SK-N-SH (cell line): ENCODE measurements at regions not wholly inside any gene's neighbourhood (a gene's known extent, or its start where the extent isn't known, plus 50 kb on each side); places are given as distances from the start of the nearest gene placed in this dataset.

ENCODE experiments used
- CTCF ChIA-PET: fragments of 300-600, 350-600 bp; formaldehyde crosslinking; extraction: SDS; loops from one replicate; lab custom pipeline; 2021; lab: Yijun Ruan, JAX
- POLR2A ChIA-PET: fragments of 350-600 bp; sonication (Branson Sonifier 250); formaldehyde crosslinking; extraction: SDS; loops from one replicate; lab custom pipeline; 2020; ENCODE audit warnings: antibody characterized with exemption, inconsistent platforms; lab: Yijun Ruan, JAX
- DNase-seq: peaks from one replicate; pipeline ENCODE4 v3.0.0; 2012
- H2AFZ ChIP-seq: fragments of 200-600 bp; sonication (generic); 2 replicates; pipeline ENCODE4 v1.8.1; 2016; ENCODE audit warnings: antibody characterized with exemption, mild to moderate bottlenecking, low read depth
- H3F3A ChIP-seq: fragments of 200-600 bp; sonication (generic); replicated peaks from 2 replicates; pipeline ENCODE3; 2016; ENCODE audit warnings: antibody characterized with exemption, mild to moderate bottlenecking; ENCODE audit not compliant: insufficient read depth
- H3K27ac ChIP-seq, 2 experiments: fragments of 200-500 bp in 1 of 2; fragments of 200-600 bp in 1 of 2; sonication (Bioruptor generic) in 1 of 2; sonication (generic), shearing (Covaris generic) in 1 of 2; 2 replicates each; pipeline versions ENCODE4 v1.5.1 to v1.6.1; 2014 to 2016; ENCODE audit warnings: low read depth in 2 of 2, inconsistent platforms in 1 of 2, low read length in 1 of 2, mild to moderate bottlenecking in 1 of 2, mixed read lengths in 1 of 2
- H3K27me3 ChIP-seq: fragments of 200-600 bp; sonication (generic), shearing (Covaris generic); 2 replicates; pipeline ENCODE4 v1.6.1; 2016; ENCODE audit warnings: mixed run types; ENCODE audit not compliant: insufficient read depth
- H3K36me3 ChIP-seq, 2 experiments: fragments of 200-500 bp in 1 of 2; fragments of 200-600 bp in 1 of 2; sonication (Bioruptor generic) in 1 of 2; sonication (generic) in 1 of 2; replicated peaks in 1 of 2; 2 replicates each; pipeline versions ENCODE3 to v1.5.1; 2014 to 2016; ENCODE audit warnings: low read length in 1 of 2, mild to moderate bottlenecking in 1 of 2; ENCODE audit not compliant: insufficient read depth in 2 of 2, control insufficient read depth in 1 of 2
- H3K4me1 ChIP-seq, 2 experiments: fragments of 200-500 bp in 1 of 2; fragments of 200-600 bp in 1 of 2; sonication (Bioruptor generic) in 1 of 2; sonication (generic), shearing (Covaris generic) in 1 of 2; 2 replicates each; pipeline versions ENCODE4 v1.5.1 to v1.6.1; 2014 to 2016; ENCODE audit warnings: low read depth in 1 of 2, low read length in 1 of 2, mixed run types in 1 of 2; ENCODE audit not compliant: insufficient read depth in 2 of 2, control insufficient read depth in 1 of 2
- H3K4me2 ChIP-seq: fragments of 200-600 bp; sonication (generic), shearing (Covaris generic); 2 replicates; pipeline ENCODE4 v1.6.1; 2017; ENCODE audit warnings: mixed run types
- H3K4me3 ChIP-seq, 2 experiments: fragments of 200-500 bp in 1 of 2; fragments of 200-600 bp in 1 of 2; sonication (Bioruptor generic) in 1 of 2; sonication (generic), shearing (Covaris generic) in 1 of 2; 2 replicates each; pipeline versions ENCODE4 v1.5.1 to v1.8.1; 2014 to 2016; ENCODE audit warnings: low read depth in 2 of 2, inconsistent platforms in 1 of 2, low read length in 1 of 2, mild to moderate bottlenecking in 1 of 2, mixed read lengths in 1 of 2, moderate library complexity in 1 of 2
- H3K79me2 ChIP-seq: fragments of 200-600 bp; sonication (generic); 2 replicates; pipeline ENCODE4 v1.8.1; 2017; ENCODE audit warnings: mild to moderate bottlenecking; ENCODE audit not compliant: insufficient read depth
- H3K9ac ChIP-seq: fragments of 200-600 bp; sonication (generic); 2 replicates; pipeline ENCODE4 v1.6.1; 2017; ENCODE audit warnings: mixed run types
- H3K9me2 ChIP-seq: fragments of 200-600 bp; sonication (generic); 2 replicates; pipeline ENCODE4 v1.6.1; 2017; ENCODE audit warnings: mixed run types
- H3K9me3 ChIP-seq: fragments of 200-600 bp; sonication (generic); 2 replicates; pipeline ENCODE4 v1.6.1; 2017; ENCODE audit warnings: mixed run types, mild to moderate bottlenecking, moderate library complexity
- H4K20me1 ChIP-seq: fragments of 200-600 bp; sonication (generic); 2 replicates; pipeline ENCODE4 v1.6.1; 2017; ENCODE audit warnings: mild to moderate bottlenecking, mixed run types; ENCODE audit not compliant: insufficient read depth
- CHD2 ChIP-seq: fragments of 150-350 bp; IDR thresholded peaks from 2 replicates; pipeline ENCODE4 v1.6.1; 2018; ENCODE audit warnings: low read length; ENCODE audit not compliant: partially characterized antibody
- CTCF ChIP-seq: fragments of 200-600 bp; sonication (generic); IDR thresholded peaks from 2 replicates; pipeline ENCODE4 v1.6.1; 2017; ENCODE audit warnings: antibody characterized with exemption, mild to moderate bottlenecking, moderate library complexity
- ELF1 ChIP-seq: IDR thresholded peaks from 2 replicates; pipeline ENCODE4 v1.4.0; 2012
- EP300 ChIP-seq, 2 experiments: IDR thresholded peaks; 2 replicates each; pipeline versions ENCODE4 v1.4.0 to v1.6.1; 2012; ENCODE audit warnings: borderline replicate concordance in 1 of 2, low read depth in 1 of 2, low read length in 1 of 2
- FOSL2 ChIP-seq: IDR thresholded peaks from 2 replicates; pipeline ENCODE4 v1.4.0; 2012; ENCODE audit warnings: low read depth, mild to moderate bottlenecking, moderate library complexity, borderline replicate concordance
- GATA2 ChIP-seq: sonication (generic); formaldehyde crosslinking; IDR thresholded peaks from 2 replicates; pipeline ENCODE4 v1.5.0; 2020; ENCODE audit warnings: mild to moderate bottlenecking, missing genetic modification reagents
- IRF3 ChIP-seq: fragments of 150-350 bp; IDR thresholded peaks from 2 replicates; pipeline ENCODE4 v1.6.1; 2016; ENCODE audit warnings: mild to moderate bottlenecking, low read depth, low read length
- MEF2A ChIP-seq: IDR thresholded peaks from 2 replicates; pipeline ENCODE4 v1.4.0; 2012; ENCODE audit warnings: low read depth, borderline replicate concordance
- MXI1 ChIP-seq: IDR thresholded peaks from 2 replicates; pipeline ENCODE4 v1.6.1; 2012; ENCODE audit warnings: mild to moderate bottlenecking, low read depth, low read length, improper control_type of control experiment
- NFIC ChIP-seq: IDR thresholded peaks from 2 replicates; pipeline ENCODE4 v1.4.0; 2012; ENCODE audit warnings: borderline replicate concordance
- POLR2AphosphoS5 ChIP-seq: IDR thresholded peaks from 2 replicates; pipeline ENCODE4 v1.6.1; 2012; ENCODE audit warnings: low read depth, low read length
- RCOR1 ChIP-seq: fragments of 150-350 bp; IDR thresholded peaks from 2 replicates; pipeline ENCODE4 v1.6.1; 2017; ENCODE audit warnings: antibody characterized with exemption, low read length
- RFX5 ChIP-seq: IDR thresholded peaks from 2 replicates; pipeline ENCODE4 v1.6.1; 2012; ENCODE audit warnings: mild to moderate bottlenecking, improper control_type of control experiment, low read length
- RXRA ChIP-seq: IDR thresholded peaks from 2 replicates; pipeline ENCODE4 v1.4.0; 2012; ENCODE audit warnings: low read depth, mild to moderate bottlenecking, borderline replicate concordance
- SIN3A ChIP-seq: IDR thresholded peaks from 2 replicates; pipeline ENCODE4 v1.6.1; 2012; ENCODE audit warnings: low read depth, mild to moderate bottlenecking, low read length, moderate library complexity, borderline replicate concordance
- TAF1 ChIP-seq: IDR thresholded peaks from 2 replicates; pipeline ENCODE4 v1.6.1; 2012; ENCODE audit warnings: low read depth, mild to moderate bottlenecking, low read length, moderate library complexity, borderline replicate concordance
- USF1 ChIP-seq: IDR thresholded peaks from 2 replicates; pipeline ENCODE4 v1.4.0; 2012; ENCODE audit warnings: low read depth, borderline replicate concordance
- USF2 ChIP-seq: fragments of 150-350 bp; IDR thresholded peaks from 2 replicates; pipeline ENCODE4 v1.6.1; 2017; ENCODE audit warnings: antibody characterized with exemption, low read length, low read depth, borderline replicate concordance
- ZBTB33 ChIP-seq: IDR thresholded peaks from 2 replicates; pipeline ENCODE4 v1.4.0; 2012; ENCODE audit warnings: low read depth, borderline replicate concordance
- WGBS: methylation state at CpG from one replicate; pipeline ENCODE4 v1.1.6; 2017; ENCODE audit warnings: low lambda C conversion rate; 5-methylcytosine and 5-hydroxymethylcytosine counted together
- TF ChIP-seq, protein P1 (sequence below): IDR thresholded peaks from 2 replicates; pipeline ENCODE4 v1.4.0; 2012; ENCODE audit warnings: low read depth

DNA sequence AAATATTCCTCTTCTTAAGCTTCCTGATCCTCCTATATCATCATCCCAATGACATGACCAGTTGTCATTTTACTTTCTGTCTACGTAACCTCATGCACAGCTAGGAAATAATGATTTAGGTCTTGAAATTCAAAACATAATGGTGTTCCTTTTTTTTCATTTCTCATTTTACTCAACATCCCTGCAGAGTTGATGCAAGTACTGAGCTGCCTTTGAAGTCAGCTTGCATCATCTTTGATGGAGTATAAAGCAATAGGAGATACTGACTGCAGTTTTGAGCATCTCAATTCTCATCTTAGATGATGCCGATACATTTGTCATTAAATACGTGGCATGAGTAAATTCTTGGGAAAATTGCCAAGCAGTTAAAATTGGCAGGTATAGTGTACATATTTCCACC, 346.1 kb downstream of the ZIC1 start:
- ChIA-PET CTCF (no interaction called here), POLR2A (no interaction called here)
- Histone ChIP-seq H3K36me3 (no peaks in the 10 kb centered on the region), H3K9ac (no peak overlapping the region), H3K4me2 (no peak overlapping the region), H3K4me3 (no peak overlapping the region), H3K79me2 (no peaks in the 10 kb centered on the region), H3K9me2 (no peaks in the 10 kb centered on the region), H3K4me1 (no peaks in the 10 kb centered on the region), H3F3A (no peaks in the 10 kb centered on the region), H3K9me3 (no peaks in the 10 kb centered on the region), H3K27me3 (no peaks in the 10 kb centered on the region), H4K20me1 (no peaks in the 10 kb centered on the region), H3K27ac (no peak overlapping the region), H2AFZ (no peak overlapping the region)
- DNase-seq = no peak
- no peak for TF ChIP-seq USF1
- TF ChIP-seq, protein P1, sequence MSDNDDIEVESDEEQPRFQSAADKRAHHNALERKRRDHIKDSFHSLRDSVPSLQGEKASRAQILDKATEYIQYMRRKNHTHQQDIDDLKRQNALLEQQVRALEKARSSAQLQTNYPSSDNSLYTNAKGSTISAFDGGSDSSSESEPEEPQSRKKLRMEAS = no peak
- no peak for TF ChIP-seq IRF3
- no peak for TF ChIP-seq RFX5
- no peak for TF ChIP-seq MEF2A
- no peak for TF ChIP-seq EP300 (IDR thresholded peaks at IDR 0.05; ENCODE audit: borderline replicate concordance in 1 of 2, low read depth in 1 of 2, low read length in 1 of 2)
- TF ChIP-seq USF2 = no peak
- no peak for TF ChIP-seq MXI1
- no peak for TF ChIP-seq NFIC
- TF ChIP-seq RXRA = no peak
- no peak for TF ChIP-seq GATA2 (CRISPR knock-in tag)
- TF ChIP-seq CHD2 = no peak
- TF ChIP-seq POLR2AphosphoS5 = no peak
- TF ChIP-seq RCOR1 = no peak
- no peak for TF ChIP-seq FOSL2
- TF ChIP-seq ELF1 = no peak
- TF ChIP-seq TAF1 = no peak
- no peak for TF ChIP-seq SIN3A
- no peak for TF ChIP-seq CTCF
- TF ChIP-seq ZBTB33 = no peak
- WGBS = 84% methylated on average over 3 of the region's 3 CpGs
